ENCODE measurements at regions not wholly inside any gene's neighbourhood (a gene's known extent, or its start where the extent isn't known, plus 50 kb on each side); places are given as distances from the start of the nearest gene placed in this dataset.
"Not testable (repeated sequence)": the region's sequence is repeated elsewhere in the genome, so short reads cannot be mapped to it uniquely, and the experiment has no call there.

DNA sequence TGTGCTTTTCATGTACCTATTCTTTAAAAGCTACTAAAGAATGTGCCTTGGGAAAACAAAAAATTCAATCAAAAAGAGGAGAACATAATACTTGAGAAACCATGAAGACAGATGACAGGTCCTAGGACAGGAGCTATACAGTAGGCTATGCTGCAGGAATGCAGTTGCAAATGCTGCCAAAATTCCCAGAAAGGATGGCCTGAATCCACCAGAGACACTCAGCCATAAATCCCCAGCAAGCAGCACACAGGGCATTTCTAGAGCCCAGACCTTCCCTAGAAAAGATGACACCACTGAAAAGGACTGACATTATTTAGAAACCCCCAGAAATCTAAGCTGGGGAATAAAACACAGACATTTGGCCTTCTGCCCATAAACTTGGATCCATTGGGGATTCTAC is 237.3 kb downstream of the C7orf25 start:
- DNase-seq, result no peak

DNA sequence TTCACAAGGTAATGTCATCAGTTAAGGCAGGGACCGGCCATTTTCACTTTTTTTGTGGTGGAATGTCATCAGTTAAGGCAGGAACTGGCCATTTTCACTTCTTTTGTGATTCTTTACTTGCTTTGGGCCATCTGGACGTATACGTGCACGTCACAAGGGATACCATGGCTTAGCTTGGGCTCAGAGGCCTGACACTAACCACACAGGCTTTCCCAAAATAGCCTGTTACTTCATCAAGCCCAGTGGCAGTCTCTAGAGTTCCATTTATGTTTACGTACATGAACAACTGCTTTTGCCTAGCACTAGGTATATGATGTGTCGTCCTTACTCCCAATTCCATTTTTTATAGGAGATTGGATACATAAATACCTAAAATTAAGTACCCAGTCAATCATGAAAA is 237.9 kb downstream of the C7orf25 start:
- DNase-seq, result no peak

DNA sequence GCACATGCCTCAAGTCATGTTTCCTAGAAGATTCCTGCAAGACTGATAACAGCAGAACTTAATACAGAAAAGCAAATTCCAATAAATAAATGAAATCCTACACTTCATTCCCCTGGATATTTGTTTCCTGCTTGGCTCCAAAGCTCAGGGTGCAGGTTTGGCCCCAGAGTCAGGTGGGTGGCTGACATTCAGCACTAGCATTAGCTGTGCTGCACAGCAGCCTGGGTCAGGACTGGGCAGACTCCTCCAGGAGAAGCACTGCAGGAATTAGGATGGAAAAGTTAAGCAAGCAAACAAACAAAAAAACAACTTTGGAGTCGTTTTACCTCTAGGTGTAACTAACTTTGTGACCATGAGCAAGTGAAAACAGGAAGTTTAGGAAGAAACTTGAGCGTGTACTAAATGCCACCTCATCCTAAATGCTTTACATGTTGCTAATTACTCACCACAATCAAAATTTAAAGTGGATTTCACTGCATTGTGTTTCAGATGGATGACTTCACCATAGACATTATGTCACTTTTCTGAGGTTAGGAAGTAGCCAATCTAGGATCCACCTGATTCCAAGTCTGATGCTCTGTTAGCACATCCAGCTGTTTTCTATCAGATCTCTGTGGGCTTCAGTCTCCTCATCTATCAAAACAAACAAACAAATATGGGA is 239.4 kb downstream of the C7orf25 start:
- DNase-seq, result no peak

DNA sequence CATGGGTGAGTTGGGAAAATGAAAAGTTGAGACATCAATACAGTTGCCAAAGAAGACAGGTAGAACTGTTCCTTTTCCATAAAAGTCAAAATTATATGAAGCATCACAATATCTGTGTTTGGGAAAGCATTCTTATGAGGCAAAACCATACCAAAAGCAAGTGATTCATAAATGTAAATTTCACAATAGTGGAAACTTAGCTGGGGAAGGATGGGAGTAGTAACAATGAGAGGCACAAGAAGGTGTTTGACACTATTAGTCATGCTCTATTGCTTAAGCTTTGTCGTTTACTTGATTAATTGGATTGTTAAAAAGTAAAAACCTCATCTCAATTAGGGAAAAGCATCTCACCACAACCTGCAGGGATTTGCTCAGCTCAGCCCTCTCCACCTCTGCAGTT is 240.2 kb downstream of the C7orf25 start:
- no peak for DNase-seq

DNA sequence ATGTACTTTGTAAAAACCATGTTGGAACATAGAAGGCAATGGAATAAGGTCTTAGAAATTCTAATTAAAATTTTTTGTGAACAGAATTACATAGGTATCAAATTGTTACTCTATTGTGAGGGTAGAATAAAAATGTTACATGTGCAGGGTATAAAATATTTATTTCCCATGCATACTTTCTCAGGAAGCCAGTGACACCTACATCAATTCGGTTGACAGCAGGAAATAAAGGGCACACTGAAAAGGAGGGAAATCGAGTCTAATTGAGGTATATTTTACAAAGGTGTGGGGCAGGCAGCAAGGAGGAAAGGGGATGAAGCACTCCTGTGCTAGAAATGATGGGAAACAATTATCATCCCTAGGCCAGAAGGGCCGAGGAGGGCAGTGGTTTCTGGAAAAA is 244.9 kb downstream of the C7orf25 start:
- DNase-seq, result no peak

DNA sequence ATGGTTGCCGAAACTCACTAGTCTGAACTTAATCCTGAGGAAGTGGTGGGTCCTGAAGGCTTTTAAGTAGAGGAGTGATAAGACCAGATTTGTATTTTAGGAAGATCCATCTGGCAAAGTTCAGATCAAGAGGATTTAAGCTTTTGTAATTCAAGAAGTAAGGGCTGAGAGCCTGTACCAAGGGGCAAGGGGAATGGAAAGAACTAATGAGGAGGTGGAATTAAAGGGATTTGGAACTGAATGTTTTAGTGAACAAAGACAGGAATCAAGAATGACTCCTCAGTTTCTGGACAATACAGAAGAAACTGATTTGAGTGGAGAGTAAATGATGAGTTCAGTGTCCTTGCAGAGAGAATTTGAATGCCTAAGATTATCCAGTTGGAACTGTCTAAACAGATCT is 249.0 kb downstream of the C7orf25 start:
- DNase-seq, result no peak

DNA sequence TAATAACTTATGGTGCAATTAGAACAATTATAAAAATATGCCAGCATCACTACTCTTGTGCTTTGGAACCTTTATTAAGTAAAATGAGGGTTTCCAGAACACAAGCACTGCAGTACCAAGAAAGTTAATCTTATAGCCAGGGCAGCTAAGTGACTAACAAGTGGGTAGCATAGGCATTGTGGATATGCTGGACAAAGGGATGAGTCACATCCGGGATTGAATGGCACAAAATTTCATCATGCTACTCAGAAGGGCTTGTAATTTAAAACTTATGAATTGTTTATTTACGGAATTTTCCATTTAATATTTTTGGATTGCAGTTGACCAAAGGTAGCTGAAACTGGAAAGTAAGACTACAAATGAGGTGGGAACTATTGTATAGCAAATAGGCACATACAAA is 250.6 kb downstream of the C7orf25 start:
- DNase-seq, result no peak

DNA sequence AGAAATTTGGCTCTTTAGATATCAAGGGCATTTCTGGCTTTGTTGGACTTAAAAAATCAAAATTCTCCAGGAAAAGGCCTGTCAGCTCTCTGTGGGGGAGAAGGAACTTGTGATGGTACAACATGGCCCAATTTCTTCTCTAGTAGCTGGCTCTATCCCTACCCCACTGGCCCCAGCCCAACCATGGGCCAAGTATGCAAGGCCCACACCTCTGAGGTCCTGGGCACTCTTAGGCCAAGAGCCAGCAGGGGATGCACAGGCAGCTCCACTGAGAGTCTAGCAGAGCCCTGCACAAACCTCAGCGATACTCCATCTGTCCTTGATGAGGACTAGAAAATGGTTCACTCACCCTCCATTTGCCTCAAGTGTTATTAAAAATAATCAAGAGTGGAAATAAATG is 261.2 kb downstream of the C7orf25 start:
- no peak for DNase-seq

DNA sequence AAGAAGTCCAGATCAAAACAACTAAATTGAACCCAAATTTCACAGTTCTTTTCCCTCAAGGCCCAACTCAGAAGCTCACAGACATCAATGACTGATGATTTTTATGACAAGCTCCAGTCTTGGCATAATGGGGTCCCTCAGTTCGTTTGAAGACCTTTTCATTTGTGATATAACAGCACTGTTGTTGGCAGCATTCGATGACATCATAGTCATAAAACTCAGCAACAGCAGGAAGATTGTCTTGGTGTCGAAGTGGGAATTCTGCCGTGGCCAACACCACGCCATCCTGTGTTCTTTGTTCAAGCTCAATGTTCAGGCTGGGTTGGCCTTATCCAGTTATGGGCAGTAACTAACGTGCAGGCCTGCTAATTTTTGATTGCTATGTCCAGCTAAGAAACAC is 261.7 kb downstream of the C7orf25 start:
- DNase-seq, result no peak

DNA sequence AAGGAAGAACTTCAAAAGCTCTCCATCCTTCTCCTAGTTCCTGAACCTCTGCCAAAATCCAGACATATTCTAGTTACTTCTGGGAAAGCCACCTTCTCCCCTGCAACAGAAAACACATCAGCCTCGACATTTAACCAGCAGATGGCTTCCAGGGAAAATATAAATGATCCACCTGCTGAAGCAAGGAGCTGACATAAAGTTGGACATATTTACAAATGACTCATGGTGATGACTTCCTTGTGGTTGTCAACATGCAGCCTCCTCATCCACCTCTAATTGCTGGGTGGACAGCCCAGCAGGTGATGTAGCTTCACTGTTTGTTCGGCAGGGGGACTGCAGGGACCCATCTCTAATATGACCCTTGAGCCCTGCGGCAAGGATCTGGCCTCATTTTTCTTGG is 266.0 kb downstream of the C7orf25 start:
- no peak for DNase-seq

DNA sequence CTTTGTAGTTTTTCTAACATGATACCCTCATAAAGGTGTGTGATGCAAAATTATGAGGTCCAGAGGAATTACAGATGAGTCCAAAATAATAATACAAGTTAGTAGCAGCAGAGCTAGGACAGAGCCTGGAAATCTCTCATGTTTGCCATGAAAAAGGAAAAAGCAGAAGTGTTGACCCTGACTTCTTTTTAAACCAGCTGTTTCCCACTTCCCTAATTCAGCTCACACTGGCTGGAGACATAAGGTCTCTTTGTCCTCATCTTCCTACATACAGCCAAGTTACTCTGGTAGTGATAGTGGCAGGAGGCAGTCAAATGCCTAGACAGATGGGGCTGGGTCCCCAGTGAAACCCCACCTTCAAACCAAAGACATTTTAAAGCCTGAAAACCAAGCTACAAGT is 269.2 kb downstream of the C7orf25 start:
- DNase-seq, result no peak

DNA sequence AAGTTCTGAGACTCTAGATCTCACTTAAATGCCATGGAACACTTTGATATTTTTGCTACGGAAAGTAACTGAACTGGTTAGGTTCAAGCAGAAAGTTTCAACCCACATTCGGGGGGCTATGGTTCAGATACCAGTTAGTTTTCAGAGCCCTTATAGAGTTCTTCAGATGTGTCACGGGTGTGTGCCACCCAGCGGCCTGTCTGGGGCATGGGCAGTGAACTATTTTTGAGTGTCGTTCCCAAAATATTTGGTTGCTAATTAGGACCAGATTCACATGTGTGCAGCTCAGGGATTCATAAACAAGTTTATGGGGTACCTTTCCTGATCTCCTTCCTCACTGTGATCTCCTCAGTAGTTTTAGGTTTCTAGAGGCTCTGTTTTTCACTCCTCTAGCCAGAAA is 271.9 kb downstream of the C7orf25 start:
- no peak for DNase-seq

DNA sequence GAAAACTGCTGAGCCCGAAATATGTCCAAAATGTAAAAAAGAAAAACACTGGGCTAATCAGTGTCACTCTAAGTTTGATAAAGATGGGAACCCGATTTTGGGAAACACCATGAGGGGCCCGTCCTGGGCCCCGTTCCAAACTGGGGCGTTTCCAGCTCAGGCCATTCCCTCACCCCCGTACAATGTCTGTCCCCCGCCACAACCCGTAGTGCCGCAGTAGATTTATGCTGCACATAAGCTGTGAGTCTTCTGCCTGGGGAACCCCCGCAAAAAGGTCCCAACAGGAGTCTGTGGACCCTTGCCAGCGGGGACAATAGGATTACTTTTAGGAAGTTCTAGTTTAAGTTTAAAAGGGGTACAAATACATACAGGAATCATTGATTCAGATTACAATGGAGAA is 275.5 kb downstream of the C7orf25 start:
- DNase-seq, result not testable (repeated sequence)

DNA sequence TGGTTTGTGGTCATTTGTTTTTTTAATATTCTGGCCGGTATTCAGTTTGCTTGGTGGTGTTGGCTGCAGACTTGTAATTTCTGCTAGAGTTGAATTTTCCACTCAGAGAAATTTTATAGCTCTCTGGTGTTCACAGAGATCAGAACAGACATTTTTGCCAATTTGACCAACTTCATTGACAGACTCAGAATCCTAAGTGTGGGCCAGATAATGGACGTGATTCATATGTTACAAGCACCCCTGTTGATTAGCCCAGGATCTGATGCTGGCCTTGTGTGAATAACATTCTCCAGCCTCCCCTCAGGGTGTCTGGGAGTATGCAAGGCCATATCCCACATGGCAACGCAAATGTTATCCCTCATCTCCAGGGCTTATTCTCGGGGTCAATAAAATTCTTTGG is 283.8 kb downstream of the C7orf25 start:
- DNase-seq, result no peak

DNA sequence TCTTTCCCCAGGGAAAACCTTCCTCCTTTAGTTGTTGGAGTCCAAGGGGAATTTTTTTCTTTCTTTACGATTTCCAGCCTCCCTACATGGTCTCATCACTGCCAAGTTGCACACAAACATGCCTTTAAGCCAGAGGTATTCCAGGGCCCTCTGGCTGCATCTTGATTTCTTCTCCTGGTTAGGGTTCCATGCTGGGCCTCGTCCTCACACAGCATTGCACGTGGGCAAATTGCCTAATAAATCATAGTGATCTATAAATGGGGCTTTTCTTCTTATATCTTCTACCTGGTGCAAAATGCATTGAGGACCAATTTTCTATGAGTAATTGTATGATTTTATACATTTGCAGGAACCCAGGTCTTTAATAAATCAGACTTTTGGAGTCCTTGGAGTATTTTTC is 284.2 kb downstream of the C7orf25 start:
- no peak for DNase-seq

DNA sequence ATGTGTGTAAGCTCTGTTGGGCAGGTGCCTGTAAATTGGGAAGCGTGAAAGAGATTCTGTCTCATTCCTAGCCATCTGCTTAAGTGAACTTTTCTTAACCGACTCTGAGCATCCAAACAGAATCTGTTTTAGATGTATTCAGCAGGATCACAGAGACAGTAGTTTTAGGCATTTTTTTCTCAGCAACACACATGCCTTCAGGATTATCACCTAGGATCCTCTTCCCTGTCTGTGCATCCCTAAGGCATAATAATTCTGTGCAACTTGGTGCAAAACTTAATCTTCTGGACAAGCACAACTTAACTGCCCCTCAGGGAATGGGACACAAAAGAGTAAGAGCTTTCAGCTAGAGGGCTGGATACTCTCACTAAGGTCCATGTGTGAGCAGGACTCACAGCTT is 284.8 kb downstream of the C7orf25 start:
- no peak for DNase-seq

DNA sequence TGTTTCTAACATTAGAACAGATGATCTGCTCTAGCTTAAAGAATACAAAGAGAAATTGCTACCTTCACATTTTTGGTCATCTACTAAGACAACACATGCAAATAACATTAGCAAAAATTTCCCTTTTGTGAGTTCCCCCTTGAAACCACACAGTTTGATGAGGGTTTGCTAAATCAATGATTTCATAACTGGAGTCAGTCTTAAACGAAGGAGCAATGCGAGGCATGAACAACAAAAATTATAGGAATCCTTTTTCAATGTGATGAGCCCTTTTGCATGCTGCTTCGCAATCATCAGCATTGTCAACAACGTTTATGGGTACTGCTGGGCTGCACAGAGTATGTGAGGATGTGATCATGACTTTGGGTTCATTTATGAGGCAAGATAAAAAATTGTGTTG is 286.4 kb downstream of the C7orf25 start:
- DNase-seq, result no peak

DNA sequence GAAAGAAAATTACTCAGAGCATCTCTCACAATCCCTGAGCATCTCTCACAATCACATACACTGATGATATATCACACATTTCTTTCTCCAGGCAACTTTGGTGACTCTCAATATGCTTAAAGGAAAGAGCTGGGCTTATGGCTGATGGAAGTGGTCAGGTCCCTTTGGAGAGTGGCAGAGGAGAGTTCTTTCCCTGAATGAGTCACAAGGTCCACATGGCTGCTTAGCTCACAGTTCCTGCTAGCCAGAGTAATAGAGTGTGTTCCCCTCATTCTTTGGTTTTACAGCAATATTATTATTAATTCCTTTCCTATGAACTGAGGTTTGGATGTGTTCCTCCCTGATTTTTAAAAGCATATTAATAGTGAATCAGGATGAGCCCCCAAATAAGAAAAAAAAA is 287.4 kb downstream of the C7orf25 start:
- DNase-seq, result no peak

DNA sequence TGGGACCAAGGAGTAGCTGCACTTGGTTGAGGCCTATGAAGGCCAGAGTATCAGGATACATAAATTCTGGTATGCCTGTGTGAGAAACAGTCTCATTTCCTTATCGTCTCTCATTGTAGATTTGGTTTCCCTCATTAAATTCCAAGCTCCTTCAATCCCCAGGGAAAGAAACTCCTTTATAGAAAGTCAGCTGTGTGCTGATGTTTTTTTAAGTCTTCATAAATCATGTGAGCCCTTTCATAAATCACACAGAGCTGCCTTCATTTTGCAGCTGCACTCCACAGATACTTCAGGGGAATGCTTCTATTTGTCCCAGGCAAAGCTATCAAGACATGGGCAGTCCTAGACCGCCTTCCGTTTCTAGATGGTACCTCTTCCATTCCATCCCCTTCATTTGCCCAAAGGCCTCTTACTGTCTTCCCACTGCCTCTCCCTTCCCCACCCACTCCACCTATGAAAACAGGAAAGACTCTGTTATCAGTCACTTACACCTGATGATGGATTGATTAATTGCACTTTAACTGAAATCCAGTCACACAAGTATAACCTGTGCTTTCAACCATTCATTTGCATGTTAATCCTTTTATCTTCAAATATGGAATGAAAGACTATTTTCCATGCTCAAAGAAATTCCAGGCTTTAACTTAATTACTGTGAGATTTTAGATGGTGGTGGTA is 290.2 kb downstream of the C7orf25 start:
- no peak for DNase-seq

DNA sequence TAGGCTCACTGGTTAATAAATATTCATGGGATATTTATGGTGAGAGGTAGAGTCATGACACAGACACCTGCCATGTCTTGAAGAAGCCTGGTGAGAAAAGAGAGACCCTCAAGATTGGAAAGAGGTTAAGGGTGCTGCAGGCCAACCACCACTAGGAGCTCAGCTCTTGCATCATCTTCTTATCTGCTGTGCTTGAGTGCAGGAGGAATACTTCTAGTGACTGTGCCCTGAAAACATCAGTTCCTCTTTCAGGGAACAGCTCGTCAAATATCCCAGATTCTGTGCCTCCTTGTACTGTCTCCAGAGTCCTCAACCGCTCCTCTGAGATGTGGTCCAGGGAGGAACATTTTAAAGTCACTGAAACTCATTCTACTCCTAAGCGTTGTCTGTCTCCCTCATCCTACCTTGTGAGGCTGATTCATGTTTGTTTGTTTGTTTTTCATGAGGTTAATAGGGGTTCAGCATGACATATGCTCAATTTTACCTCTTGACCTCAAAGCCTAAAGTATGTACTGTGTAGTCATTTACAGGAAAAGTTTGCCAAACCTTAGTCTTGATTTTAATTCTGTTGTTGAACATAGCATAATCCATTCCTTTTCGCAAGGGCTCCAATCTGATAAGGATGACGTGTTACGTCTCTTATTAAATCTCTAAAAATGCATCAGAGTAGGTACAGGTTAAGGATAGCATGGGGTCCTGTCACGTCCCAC is 293.1 kb downstream of the C7orf25 start:
- no peak for DNase-seq

DNA sequence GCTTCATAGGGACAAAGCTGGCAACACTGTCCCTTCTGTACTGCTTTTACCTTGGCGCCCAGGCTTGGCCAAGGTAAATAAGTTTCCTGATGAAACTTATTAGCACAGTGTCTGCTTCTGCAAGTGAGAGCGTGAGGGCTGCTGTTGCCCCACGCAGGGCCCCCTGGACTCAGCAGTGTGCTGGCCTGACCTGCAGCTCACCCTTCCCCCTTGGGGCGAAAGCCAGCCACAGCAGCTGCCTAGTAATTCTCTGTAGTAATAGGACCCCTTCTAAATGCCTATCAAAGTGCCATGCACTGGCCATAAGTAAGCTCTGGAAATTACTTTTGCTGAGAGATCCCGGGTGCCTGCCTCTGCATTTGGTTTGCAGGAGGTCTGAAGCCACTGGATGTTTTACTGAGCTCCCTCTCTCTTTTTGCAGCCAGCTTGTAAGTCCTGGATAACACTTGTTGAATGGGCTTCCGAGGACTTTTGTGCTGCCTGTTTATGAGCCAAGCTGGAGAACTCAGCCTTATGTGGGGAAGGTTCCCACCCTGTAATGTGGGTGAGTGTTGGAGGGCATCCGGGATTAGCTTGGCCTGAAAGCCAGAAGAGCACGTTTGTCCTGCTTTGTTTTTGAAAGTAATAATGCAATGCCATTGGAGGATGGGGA is 293.9 kb downstream of the C7orf25 start:
- DNase-seq, result no peak

DNA sequence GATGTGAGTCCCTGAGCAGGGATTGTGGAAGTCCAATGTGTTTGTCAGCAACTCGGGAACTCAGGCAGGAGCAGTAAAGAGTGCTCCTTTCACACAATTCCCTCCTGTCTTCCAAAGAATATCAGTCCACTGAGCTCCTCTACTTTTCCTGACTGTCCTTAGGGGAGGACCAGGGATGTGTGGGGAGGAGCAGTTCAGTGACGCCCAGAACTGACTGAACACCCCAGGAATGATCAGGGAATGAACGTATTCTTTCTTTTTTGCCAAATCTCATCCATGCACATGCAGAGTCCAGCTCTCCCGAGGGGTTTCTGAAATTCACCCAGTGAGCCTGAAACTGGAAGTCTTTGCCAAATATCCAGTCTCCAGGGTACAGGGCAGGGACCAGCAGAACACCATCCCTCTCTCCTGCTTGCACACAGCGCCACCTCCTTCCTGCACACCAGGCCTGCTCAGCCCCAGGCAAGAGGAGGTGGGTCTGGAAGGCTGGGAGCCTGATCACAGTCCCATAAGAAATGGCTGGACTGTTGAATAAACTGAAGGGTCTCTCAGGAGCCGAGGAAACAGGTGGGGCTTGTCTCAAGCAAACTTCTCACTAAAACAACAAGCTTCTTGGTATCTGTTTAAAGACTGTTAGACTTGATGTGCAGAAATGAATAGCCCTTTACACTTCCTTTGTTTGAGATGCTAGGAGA is 294.7 kb downstream of the C7orf25 start:
- no peak for DNase-seq

DNA sequence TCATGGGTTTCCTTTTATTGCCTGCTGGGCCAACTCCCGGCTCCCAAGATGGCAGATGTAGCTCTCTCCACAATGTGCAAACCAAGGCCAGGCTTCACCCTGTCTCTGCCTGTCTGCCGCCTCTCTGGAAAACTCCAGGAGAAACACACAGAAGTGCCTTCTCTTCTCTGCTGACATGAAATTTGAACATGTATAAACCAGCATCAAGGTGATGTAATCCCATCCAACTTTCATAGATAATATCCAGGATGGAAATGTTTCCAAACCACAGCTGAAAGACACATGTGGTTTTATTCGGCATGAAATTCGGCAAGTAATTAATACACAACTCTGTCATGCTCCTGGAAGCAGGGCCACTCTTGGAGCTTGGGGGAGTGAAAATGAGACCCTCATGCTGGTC is 297.2 kb downstream of the C7orf25 start:
- no peak for DNase-seq
